ENCODE measurements at regions not wholly inside any gene's neighbourhood (a gene's known extent, or its start where the extent isn't known, plus 50 kb on each side); places are given as distances from the start of the nearest gene placed in this dataset.

DNA sequence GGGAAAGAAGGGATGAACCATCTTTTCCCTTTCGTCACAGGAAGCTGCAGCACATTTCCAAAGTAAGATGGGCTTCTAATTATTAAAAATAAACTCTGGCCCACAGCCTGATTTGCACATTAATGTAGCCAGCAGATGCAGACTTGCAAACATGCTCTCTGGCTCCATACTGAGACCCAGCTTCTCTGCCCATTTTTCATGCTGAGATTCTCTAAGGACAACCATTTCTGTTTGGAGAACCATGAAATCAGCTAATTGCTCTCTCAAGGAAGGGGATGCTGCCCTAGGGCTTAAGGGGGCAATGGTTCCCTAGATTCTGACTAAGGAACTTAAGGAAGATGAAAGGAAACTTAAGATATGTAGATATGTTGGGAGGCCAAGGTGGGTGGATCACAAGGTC lies 63.0 kb upstream of the CES5A start:
- no peak for DNase-seq

DNA sequence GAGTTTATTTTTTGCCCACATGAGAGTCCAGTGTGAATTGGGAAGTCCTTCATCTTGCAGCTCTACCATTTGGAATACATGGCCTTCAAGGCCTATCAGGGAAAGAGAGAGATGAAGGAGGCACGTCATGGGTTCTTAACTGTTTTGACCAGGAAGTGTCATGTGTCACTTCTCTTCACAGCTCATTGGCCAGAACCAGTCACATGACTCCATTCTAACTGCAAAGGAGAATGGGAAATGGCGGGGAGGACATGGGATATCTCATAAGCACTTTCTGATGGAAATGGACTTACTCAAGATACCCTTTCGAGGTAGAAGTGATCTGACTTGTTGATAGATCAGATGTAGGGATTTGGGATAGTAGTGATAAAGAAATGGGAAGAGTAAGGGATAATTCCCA lies 57.9 kb upstream of the CES5A start:
- DNase-seq = no peak

DNA sequence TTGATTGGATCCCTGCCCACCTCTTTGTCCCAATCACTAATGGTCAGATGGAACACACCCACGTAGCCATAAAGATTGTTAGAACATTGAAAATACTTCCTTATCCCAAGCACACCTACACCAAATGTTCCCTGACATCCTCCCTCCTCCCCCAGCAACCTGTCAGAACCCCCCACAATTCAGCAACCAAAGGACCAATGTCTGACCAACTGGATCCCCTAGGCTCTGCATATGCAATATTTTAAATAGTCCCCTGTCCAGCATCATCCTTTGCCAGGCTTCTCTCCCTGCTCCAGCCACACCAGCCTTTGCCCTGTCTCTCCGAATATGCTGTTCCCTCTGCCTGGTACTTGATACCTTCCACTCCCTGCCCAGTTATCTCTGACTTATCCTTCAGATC lies 54.9 kb upstream of the CES5A start:
- DNase-seq = no peak

DNA sequence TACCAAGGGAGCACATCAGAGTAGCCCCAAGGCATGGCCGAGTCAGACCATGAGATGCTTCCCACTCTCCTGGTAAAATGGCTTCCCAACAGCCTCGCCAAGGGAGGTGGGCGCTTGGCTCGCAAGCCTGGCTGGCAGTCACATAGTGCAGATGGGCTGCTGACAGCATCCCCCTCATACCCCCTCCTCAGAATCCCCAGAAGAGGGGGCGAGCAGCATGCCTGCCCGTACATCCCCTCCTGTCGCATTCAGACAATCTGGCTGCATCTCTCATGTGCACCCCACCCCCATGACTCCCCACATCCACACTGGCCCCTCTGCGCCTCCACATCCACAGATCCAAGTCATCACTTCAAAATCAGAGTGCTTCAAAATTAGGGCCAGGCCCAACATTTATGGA lies 54.0 kb upstream of the CES5A start:
- DNase-seq = no peak

DNA sequence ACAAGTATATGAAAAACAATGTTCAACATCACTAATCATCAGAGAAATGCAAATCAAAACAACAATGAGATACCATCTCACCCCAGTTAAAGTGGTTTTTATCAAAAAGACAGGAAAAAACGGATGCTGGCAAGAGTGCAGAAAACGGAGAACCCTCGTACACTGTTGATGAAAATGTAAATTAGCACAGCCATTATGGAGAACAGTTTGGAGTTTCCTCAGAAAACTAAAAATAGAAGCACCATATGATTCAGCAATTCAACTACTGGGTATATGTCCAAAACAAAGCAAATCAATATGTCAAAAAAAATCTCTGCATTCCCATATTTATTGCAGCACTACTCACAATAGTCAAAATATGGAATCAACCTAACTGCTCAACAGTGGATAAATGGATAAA lies 50.1 kb upstream of the CES5A start:
- no peak for DNase-seq

Measured in NCI-H146 (cell line).